ENCODE measurements at regions not wholly inside any gene's neighbourhood (a gene's known extent, or its start where the extent isn't known, plus 50 kb on each side); places are given as distances from the start of the nearest gene placed in this dataset.

GRCh38 chr2:211055438-211055837 lies 499.0 kb downstream of the CPS1 start:
- Histone ChIP-seq H3K79me2 (ENCODE audit: low read length) (no peaks in the 10 kb centered on the region), H3F3A (ENCODE audit: insufficient read depth, low read length) (no peaks in the 10 kb centered on the region), H3K4me2 (ENCODE audit: low read depth, low read length) (no peak overlapping the region), H3K4me1 (ENCODE audit: low read length) (no peaks in the 10 kb centered on the region), H3K27me3 (replicated peaks; ENCODE audit: insufficient read depth, low read length) (no peaks in the 10 kb centered on the region), H3K27ac (ENCODE audit: low read length) (no peak overlapping the region), H2AFZ (ENCODE audit: low read length) (no peak overlapping the region), H3K9me3 (replicated peaks; ENCODE audit: insufficient read depth, low read length) (no peaks in the 10 kb centered on the region), H3K4me3 (ENCODE audit: low read length) (no peak overlapping the region), H3K9ac (ENCODE audit: low read length) (no peak overlapping the region), H3K36me3 (replicated peaks; ENCODE audit: insufficient read depth, low read length) (no peaks in the 10 kb centered on the region), H4K20me1 (ENCODE audit: insufficient read depth, low read length) (no peaks in the 10 kb centered on the region), H3K9me2 (replicated peaks; ENCODE audit: insufficient read depth, low read length) (no peaks in the 10 kb centered on the region)
- no peak for DNase-seq
- TF ChIP-seq CTCF (IDR thresholded peaks at IDR 0.05; ENCODE audit: low read length) (0 out of 2 replicates have a peak, but pooled peaks have one; percentile 9), EZH2 (optimal IDR thresholded peaks at IDR 0.05; ENCODE audit: low read depth, low read length) (no peak), EZH2phosphoT487 (IDR thresholded peaks at IDR 0.05; ENCODE audit: low read length) (no peak)

- no peak for TF ChIP-seq CTCF (IDR thresholded peaks at IDR 0.05; ENCODE audit: low read length)
- TF ChIP-seq EZH2 (optimal IDR thresholded peaks at IDR 0.05; ENCODE audit: low read depth, low read length), result no peak
- TF ChIP-seq EZH2phosphoT487 (IDR thresholded peaks at IDR 0.05; ENCODE audit: low read length), result no peak
- Histone ChIP-seq H3K4me1 (ENCODE audit: low read length) (no peaks in the 10 kb centered on the region), H3K79me2 (ENCODE audit: low read length) (no peaks in the 10 kb centered on the region), H3F3A (ENCODE audit: insufficient read depth, low read length) (no peaks in the 10 kb centered on the region), H3K36me3 (replicated peaks; ENCODE audit: insufficient read depth, low read length) (no peaks in the 10 kb centered on the region), H3K9ac (ENCODE audit: low read length) (no peak overlapping the region), H2AFZ (ENCODE audit: low read length) (no peak overlapping the region), H3K27me3 (replicated peaks; ENCODE audit: insufficient read depth, low read length) (no peaks in the 10 kb centered on the region), H3K9me2 (replicated peaks; ENCODE audit: insufficient read depth, low read length) (no peaks in the 10 kb centered on the region), H3K27ac (ENCODE audit: low read length) (no peak overlapping the region), H3K9me3 (replicated peaks; ENCODE audit: insufficient read depth, low read length) (no peaks in the 10 kb centered on the region), H3K4me3 (ENCODE audit: low read length) (no peak overlapping the region), H3K4me2 (ENCODE audit: low read depth, low read length) (no peak overlapping the region), H4K20me1 (ENCODE audit: insufficient read depth, low read length) (no peaks in the 10 kb centered on the region)
- DNase-seq, result no peak
Measured at GRCh38 chr2:211061612-211062296, 505.4 kb downstream of the CPS1 start.

DNA sequence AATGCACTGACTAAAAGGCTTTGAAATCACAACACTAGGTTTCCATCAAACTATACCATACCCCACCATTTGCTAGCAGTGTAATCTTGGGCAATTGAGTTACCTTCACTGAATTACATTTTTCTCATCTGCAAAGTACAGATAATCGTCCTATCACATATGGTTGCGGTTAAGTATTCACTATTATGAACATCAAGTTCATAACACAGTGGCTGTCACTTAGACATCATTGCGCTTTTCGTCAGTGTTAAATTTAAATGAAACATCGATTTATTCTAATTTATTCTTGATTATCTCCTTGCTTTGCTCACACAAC lies 505.9 kb downstream of the CPS1 start:
- TF ChIP-seq CTCF (IDR thresholded peaks at IDR 0.05; ENCODE audit: low read length), result no peak
- TF ChIP-seq EZH2phosphoT487 (IDR thresholded peaks at IDR 0.05; ENCODE audit: low read length), result no peak
- no peak for TF ChIP-seq EZH2 (optimal IDR thresholded peaks at IDR 0.05; ENCODE audit: low read depth, low read length)
- Histone ChIP-seq H2AFZ (ENCODE audit: low read length) (no peak overlapping the region), H3K27ac (ENCODE audit: low read length) (no peak overlapping the region), H3K36me3 (replicated peaks; ENCODE audit: insufficient read depth, low read length) (no peaks in the 10 kb centered on the region), H3K9me3 (replicated peaks; ENCODE audit: insufficient read depth, low read length) (no peaks in the 10 kb centered on the region), H4K20me1 (ENCODE audit: insufficient read depth, low read length) (no peaks in the 10 kb centered on the region), H3K4me2 (ENCODE audit: low read depth, low read length) (no peak overlapping the region), H3K79me2 (ENCODE audit: low read length) (no peaks in the 10 kb centered on the region), H3K27me3 (replicated peaks; ENCODE audit: insufficient read depth, low read length) (no peaks in the 10 kb centered on the region), H3F3A (ENCODE audit: insufficient read depth, low read length) (no peaks in the 10 kb centered on the region), H3K4me3 (ENCODE audit: low read length) (no peak overlapping the region), H3K9me2 (replicated peaks; ENCODE audit: insufficient read depth, low read length) (no peaks in the 10 kb centered on the region), H3K9ac (ENCODE audit: low read length) (no peak overlapping the region), H3K4me1 (ENCODE audit: low read length) (no peaks in the 10 kb centered on the region)
- DNase-seq, result no peak
